GM12875 (cell line): ENCODE measurements at regions not wholly inside any gene's neighbourhood (a gene's known extent, or its start where the extent isn't known, plus 50 kb on each side); places are given as distances from the start of the nearest gene placed in this dataset.

Experiments
- H3K4me3 ChIP-seq: one replicate; pipeline ENCODE4 v1.5.1; 2011; ENCODE audit warnings: low read depth, low read length, control low read depth
- TF ChIP-seq, protein P1 (sequence below): IDR thresholded peaks from 2 replicates; pipeline ENCODE4 v1.5.1; 2011; ENCODE audit warnings: low read depth, mild to moderate bottlenecking, control low read depth, inconsistent platforms, low read length, moderate library complexity, borderline replicate concordance; ENCODE audit not compliant: insufficient read depth

DNA sequence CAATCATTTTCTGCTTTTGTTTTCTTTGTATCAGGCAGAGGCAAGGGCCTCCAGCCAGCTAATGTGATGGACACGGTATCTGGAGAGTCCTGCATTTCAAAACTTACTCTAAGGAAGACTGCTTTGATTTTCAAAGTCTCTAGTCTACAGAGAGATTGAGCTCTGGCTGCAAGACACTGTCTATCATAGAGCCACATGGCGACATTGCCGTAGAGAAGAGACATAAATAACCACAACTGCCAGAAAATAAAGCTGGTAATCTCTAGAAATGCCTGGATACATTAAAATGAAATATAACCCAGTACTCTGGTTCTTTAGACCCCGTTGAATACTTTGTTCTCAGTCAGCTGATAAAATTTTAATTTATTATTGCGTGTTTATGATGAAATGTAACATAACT, 90.8 kb downstream of the OTUD1 start:
- TF ChIP-seq, protein P1, sequence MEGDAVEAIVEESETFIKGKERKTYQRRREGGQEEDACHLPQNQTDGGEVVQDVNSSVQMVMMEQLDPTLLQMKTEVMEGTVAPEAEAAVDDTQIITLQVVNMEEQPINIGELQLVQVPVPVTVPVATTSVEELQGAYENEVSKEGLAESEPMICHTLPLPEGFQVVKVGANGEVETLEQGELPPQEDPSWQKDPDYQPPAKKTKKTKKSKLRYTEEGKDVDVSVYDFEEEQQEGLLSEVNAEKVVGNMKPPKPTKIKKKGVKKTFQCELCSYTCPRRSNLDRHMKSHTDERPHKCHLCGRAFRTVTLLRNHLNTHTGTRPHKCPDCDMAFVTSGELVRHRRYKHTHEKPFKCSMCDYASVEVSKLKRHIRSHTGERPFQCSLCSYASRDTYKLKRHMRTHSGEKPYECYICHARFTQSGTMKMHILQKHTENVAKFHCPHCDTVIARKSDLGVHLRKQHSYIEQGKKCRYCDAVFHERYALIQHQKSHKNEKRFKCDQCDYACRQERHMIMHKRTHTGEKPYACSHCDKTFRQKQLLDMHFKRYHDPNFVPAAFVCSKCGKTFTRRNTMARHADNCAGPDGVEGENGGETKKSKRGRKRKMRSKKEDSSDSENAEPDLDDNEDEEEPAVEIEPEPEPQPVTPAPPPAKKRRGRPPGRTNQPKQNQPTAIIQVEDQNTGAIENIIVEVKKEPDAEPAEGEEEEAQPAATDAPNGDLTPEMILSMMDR, result no peak

DNA sequence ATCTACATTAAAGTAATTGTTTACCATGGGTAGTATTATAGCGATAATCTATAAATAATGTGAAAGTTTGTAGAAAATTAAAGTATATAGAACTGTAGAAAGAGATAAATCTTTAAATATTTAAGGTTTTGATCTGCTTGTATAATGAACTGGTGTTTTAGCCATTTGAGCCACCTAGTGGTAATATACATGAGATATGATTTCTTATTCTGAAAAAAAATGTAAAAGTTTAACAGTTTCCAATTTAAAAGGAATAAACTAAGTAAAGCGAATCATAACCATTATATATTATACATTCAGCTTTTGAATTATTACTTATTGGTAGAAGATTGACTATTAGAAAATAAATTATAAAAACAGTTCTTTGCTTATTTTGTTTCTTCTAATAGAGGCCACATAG, 91.2 kb downstream of the OTUD1 start:
- H3K4me3 ChIP-seq, result no peak overlapping the region
- TF ChIP-seq, protein P1, result no peak

More for the DNA sequence above, 90.8 kb downstream of the OTUD1 start:
- H3K4me3 ChIP-seq, result no peak overlapping the region

DNA sequence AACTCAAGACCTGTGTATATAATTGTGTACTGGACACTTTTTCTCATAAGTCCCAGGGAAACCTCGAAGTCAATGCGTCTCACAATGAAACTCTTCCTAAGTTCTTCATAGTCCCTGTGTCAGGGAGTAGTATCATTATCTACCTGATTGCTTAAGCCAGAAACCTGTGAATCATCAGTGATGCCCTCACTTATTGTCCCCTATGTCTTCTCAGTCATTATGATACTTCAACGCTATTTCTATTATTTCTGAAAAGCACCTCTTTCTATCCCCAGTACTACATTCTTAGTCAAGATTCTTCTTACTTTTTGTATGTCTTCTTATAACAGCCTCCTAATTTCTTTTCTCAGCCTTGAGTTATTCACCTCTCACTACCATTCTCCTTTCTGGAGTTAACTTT, 94.3 kb downstream of the OTUD1 start:
- H3K4me3 ChIP-seq, result no peak overlapping the region
- TF ChIP-seq, protein P1, result no peak

DNA sequence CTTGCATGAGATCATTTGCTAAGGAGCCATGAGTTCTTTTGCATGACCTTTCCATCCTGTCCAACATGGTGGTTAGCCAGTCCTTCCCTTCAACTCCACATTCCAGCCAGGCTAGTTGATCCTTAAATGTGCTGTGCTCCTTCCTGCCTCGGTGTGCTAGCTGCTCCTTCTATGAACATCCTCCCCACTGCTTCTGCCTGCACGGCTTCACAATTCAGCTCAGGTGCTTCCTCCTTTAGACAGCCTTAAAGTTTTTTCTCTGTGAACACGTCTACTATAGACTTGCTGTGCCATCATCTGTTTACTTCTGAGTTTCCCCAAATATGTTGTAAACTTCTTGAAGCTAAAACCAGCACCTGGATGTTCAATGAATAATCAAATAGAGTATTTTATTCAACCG, 95.5 kb downstream of the OTUD1 start:
- no peak overlapping the region for H3K4me3 ChIP-seq
- TF ChIP-seq, protein P1, result no peak

DNA sequence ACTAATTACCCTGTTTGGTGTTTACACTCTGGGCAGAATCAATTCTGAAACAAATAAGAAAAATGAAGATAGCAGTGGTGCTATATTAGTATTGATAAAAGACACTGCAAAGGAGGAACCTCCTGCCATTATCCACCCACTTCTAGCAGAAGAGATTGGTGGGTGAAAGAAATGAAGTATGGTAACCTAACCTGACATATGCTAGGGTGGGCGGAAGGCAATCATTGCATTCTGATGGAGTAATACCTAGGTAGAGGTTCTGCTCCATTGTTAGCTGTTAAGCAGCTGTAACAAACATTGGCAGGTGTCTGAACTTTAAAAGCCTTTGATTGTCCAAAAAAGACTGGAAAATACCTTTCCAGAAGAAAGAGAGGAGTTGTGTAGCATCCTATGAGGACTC, 95.9 kb downstream of the OTUD1 start:
- no peak overlapping the region for H3K4me3 ChIP-seq
- TF ChIP-seq, protein P1, result no peak

DNA sequence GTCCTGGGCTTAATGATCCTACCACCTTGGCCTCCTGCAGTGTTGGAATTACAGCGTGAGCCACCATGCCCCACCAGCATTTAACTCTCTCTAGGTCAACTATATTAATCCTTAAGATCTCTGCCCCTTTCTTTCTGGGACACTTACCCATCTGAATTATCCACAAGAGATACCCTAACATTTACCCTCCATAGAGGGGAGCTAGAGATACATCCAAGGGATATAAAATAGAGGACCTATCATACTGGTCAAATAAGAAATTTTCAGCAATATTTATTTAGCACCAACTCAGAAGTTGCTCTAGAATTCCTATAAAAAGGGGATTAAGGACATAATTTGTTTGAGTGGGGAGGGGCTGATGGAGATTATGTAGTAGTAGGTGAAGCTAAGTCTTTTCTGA, 96.5 kb downstream of the OTUD1 start:
- TF ChIP-seq, protein P1, result no peak
- H3K4me3 ChIP-seq, result no peak overlapping the region

DNA sequence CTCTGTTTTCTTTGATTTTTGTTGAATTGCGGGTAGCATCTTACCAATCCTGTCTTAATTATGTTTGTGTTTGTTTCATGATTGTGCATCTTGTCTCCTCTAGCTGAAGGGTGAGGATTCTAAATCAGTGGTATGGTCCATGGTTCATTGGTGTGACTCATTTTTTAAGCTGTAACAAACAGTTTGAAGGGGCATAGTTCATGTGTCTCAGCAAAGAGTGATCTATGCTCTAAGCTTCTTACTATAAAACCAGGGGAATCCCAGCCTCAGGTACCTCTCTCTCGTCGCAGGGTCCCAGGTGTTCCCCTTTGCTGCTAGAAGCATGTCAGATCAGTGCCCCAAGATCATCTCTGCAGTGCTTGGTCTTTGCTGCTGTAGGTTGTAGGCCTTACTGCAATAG, 100.1 kb downstream of the OTUD1 start:
- TF ChIP-seq, protein P1, result no peak
- H3K4me3 ChIP-seq, result no peak overlapping the region
